ENCODE measurements at regions not wholly inside any gene's neighbourhood (a gene's known extent, or its start where the extent isn't known, plus 50 kb on each side); places are given as distances from the start of the nearest gene placed in this dataset.
A peak's percentile ranks its signal among the peaks of the same experiment; 100 is the strongest.

- no peaks in the 10 kb centered on the region for H3K36me3 ChIP-seq (replicated peaks)
- in situ Hi-C loops (cut with MboI; ENCODE audit: low sequenced_read_pairs): no loop called here
- DNase-seq (ENCODE audit: low spot score in 2 of 2): no peak
Measured at GRCh38 chr5:113788141-113788655, 274.7 kb downstream of the YTHDC2 start.

GRCh38 chr5:113789769-113790168 lies 276.3 kb downstream of the YTHDC2 start:
- in situ Hi-C loops (cut with MboI; ENCODE audit: low sequenced_read_pairs): no loop called here
- Histone ChIP-seq H3K36me3 (replicated peaks) (no peaks in the 10 kb centered on the region), H3K4me1 (no peaks in the 10 kb centered on the region), H3K9me3 (no peaks in the 10 kb centered on the region), H3K27me3 (ENCODE audit: low read depth) (peaks cover 3% of the 10 kb centered on the region), H3K4me3 (no peak overlapping the region)
- DNase-seq (ENCODE audit: low spot score in 2 of 2): no peak

More at GRCh38 chr5:113788141-113788655, 274.7 kb downstream of the YTHDC2 start:
- Histone ChIP-seq H3K9me3 (no peaks in the 10 kb centered on the region), H3K4me1 (no peaks in the 10 kb centered on the region), H3K27me3 (ENCODE audit: low read depth) (peaks cover 3% of the 10 kb centered on the region), H3K4me3 (no peak overlapping the region)

GRCh38 chr5:113792806-113793205 lies 279.3 kb downstream of the YTHDC2 start:
- H3K4me1 ChIP-seq: no peaks in the 10 kb centered on the region
- no peaks in the 10 kb centered on the region for H3K9me3 ChIP-seq
- H3K36me3 ChIP-seq (replicated peaks): no peaks in the 10 kb centered on the region
- H3K27me3 ChIP-seq (ENCODE audit: low read depth): peaks cover 3% of the 10 kb centered on the region
- in situ Hi-C loops (cut with MboI; ENCODE audit: low sequenced_read_pairs): no loop called here
- H3K4me3 ChIP-seq: no peak overlapping the region
- DNase-seq (ENCODE audit: low spot score in 2 of 2): no peak

GRCh38 chr5:113794981-113795380 lies 281.5 kb downstream of the YTHDC2 start:
- DNase-seq (ENCODE audit: low spot score in 2 of 2): no peak
- H3K36me3 ChIP-seq (replicated peaks): no peaks in the 10 kb centered on the region
- in situ Hi-C loops (cut with MboI; ENCODE audit: low sequenced_read_pairs): no loop called here

GRCh38 chr5:113800686-113801085 lies 287.2 kb downstream of the YTHDC2 start:
- in situ Hi-C loops (cut with MboI; ENCODE audit: low sequenced_read_pairs): no loop called here
- no peak for DNase-seq (ENCODE audit: low spot score in 2 of 2)
- Histone ChIP-seq H3K27me3 (ENCODE audit: low read depth) (no peaks in the 10 kb centered on the region), H3K4me1 (no peaks in the 10 kb centered on the region), H3K36me3 (replicated peaks) (no peaks in the 10 kb centered on the region), H3K9me3 (no peaks in the 10 kb centered on the region), H3K4me3 (no peak overlapping the region)

More at GRCh38 chr5:113794981-113795380, 281.5 kb downstream of the YTHDC2 start:
- H3K9me3 ChIP-seq: no peaks in the 10 kb centered on the region
- no peak overlapping the region for H3K4me3 ChIP-seq
- peaks cover 3% of the 10 kb centered on the region; the same call in 1 of the 2 replicates for H3K27me3 ChIP-seq (ENCODE audit: low read depth)
- no peaks in the 10 kb centered on the region for H3K4me1 ChIP-seq

- DNase-seq (ENCODE audit: low spot score in 2 of 2): no peak
- peaks cover 6% of the 10 kb centered on the region; the same call in 1 of the 2 replicates for H3K27me3 ChIP-seq (ENCODE audit: low read depth)
- H3K36me3 ChIP-seq (replicated peaks): no peaks in the 10 kb centered on the region
- no peak overlapping the region for H3K4me3 ChIP-seq
- no peaks in the 10 kb centered on the region for H3K9me3 ChIP-seq
- in situ Hi-C loops (cut with MboI; ENCODE audit: low sequenced_read_pairs): no loop called here
- H3K4me1 ChIP-seq: no peaks in the 10 kb centered on the region
Measured at GRCh38 chr5:113804264-113804663, 290.8 kb downstream of the YTHDC2 start.

GRCh38 chr5:113804943-113805342 lies 291.4 kb downstream of the YTHDC2 start:
- no peaks in the 10 kb centered on the region for H3K9me3 ChIP-seq
- no peak overlapping the region for H3K4me3 ChIP-seq
- H3K4me1 ChIP-seq: no peaks in the 10 kb centered on the region
- no peak for DNase-seq (ENCODE audit: low spot score in 2 of 2)
- H3K36me3 ChIP-seq (replicated peaks): no peaks in the 10 kb centered on the region
- H3K27me3 ChIP-seq (ENCODE audit: low read depth): peaks cover 6% of the 10 kb centered on the region; the same call in 1 of the 2 replicates
- in situ Hi-C loops (cut with MboI; ENCODE audit: low sequenced_read_pairs): no loop called here

GRCh38 chr5:113806250-113806649 lies 292.8 kb downstream of the YTHDC2 start:
- H3K27me3 ChIP-seq (ENCODE audit: low read depth): peaks cover 6% of the 10 kb centered on the region; the same call in 1 of the 2 replicates
- no peaks in the 10 kb centered on the region for H3K4me1 ChIP-seq
- H3K9me3 ChIP-seq: no peaks in the 10 kb centered on the region
- no peaks in the 10 kb centered on the region for H3K36me3 ChIP-seq (replicated peaks)
- no peak overlapping the region for H3K4me3 ChIP-seq
- DNase-seq (ENCODE audit: low spot score in 2 of 2): no peak
- in situ Hi-C loops (cut with MboI; ENCODE audit: low sequenced_read_pairs): no loop called here

- H3K4me1 ChIP-seq: no peaks in the 10 kb centered on the region
- H3K36me3 ChIP-seq (replicated peaks): no peaks in the 10 kb centered on the region
- no peaks in the 10 kb centered on the region for H3K9me3 ChIP-seq
- no peak for DNase-seq (ENCODE audit: low spot score in 2 of 2)
- peaks cover 6% of the 10 kb centered on the region; the same call in 1 of the 2 replicates for H3K27me3 ChIP-seq (ENCODE audit: low read depth)
- in situ Hi-C loops (cut with MboI; ENCODE audit: low sequenced_read_pairs): no loop called here
- no peak overlapping the region for H3K4me3 ChIP-seq
Measured at GRCh38 chr5:113806904-113807303, 293.4 kb downstream of the YTHDC2 start.

- no peak overlapping the region for H3K4me3 ChIP-seq
- DNase-seq (ENCODE audit: low spot score in 2 of 2): no peak
- H3K9me3 ChIP-seq: no peaks in the 10 kb centered on the region
- peaks cover 6% of the 10 kb centered on the region; the same call in 1 of the 2 replicates for H3K27me3 ChIP-seq (ENCODE audit: low read depth)
- no peaks in the 10 kb centered on the region for H3K36me3 ChIP-seq (replicated peaks)
- no peaks in the 10 kb centered on the region for H3K4me1 ChIP-seq
- in situ Hi-C loops (cut with MboI; ENCODE audit: low sequenced_read_pairs): no loop called here
Measured at GRCh38 chr5:113807427-113807991, 294.0 kb downstream of the YTHDC2 start.

GRCh38 chr5:113808956-113809355 lies 295.5 kb downstream of the YTHDC2 start:
- Histone ChIP-seq H3K36me3 (replicated peaks) (no peaks in the 10 kb centered on the region), H3K27me3 (ENCODE audit: low read depth) (peaks cover 6% of the 10 kb centered on the region; the same call in 1 of the 2 replicates), H3K4me1 (no peaks in the 10 kb centered on the region), H3K9me3 (no peaks in the 10 kb centered on the region), H3K4me3 (no peak overlapping the region)
- no peak for DNase-seq (ENCODE audit: low spot score in 2 of 2)
- in situ Hi-C loops (cut with MboI; ENCODE audit: low sequenced_read_pairs): no loop called here

- Histone ChIP-seq H3K27me3 (ENCODE audit: low read depth) (peaks cover 6% of the 10 kb centered on the region; the same call in 1 of the 2 replicates), H3K4me1 (no peaks in the 10 kb centered on the region), H3K9me3 (no peaks in the 10 kb centered on the region), H3K36me3 (replicated peaks) (no peaks in the 10 kb centered on the region), H3K4me3 (no peak overlapping the region)
- no peak for DNase-seq (ENCODE audit: low spot score in 2 of 2)
- in situ Hi-C loops (cut with MboI; ENCODE audit: low sequenced_read_pairs): no loop called here
Measured at GRCh38 chr5:113809626-113810025, 296.1 kb downstream of the YTHDC2 start.

GRCh38 chr5:113813466-113813865 lies 300.0 kb downstream of the YTHDC2 start:
- Histone ChIP-seq H3K4me1 (no peaks in the 10 kb centered on the region), H3K27me3 (ENCODE audit: low read depth) (peaks cover 5% of the 10 kb centered on the region; the same call in 1 of the 2 replicates), H3K9me3 (no peaks in the 10 kb centered on the region), H3K36me3 (replicated peaks) (no peaks in the 10 kb centered on the region), H3K4me3 (no peak overlapping the region)
- peak in 1 of 2 experiments; percentile 12 for DNase-seq (ENCODE audit: low spot score in 2 of 2)
- in situ Hi-C loops (cut with MboI; ENCODE audit: low sequenced_read_pairs): no loop called here

GRCh38 chr5:113817683-113818082 lies 304.2 kb downstream of the YTHDC2 start:
- Histone ChIP-seq H3K36me3 (replicated peaks) (no peaks in the 10 kb centered on the region), H3K4me1 (no peaks in the 10 kb centered on the region), H3K27me3 (ENCODE audit: low read depth) (no peaks in the 10 kb centered on the region), H3K4me3 (no peak overlapping the region), H3K9me3 (no peaks in the 10 kb centered on the region)
- DNase-seq (ENCODE audit: low spot score in 2 of 2): no peak
- in situ Hi-C loops (cut with MboI; ENCODE audit: low sequenced_read_pairs): no loop called here
